ENCODE measurements at regions not wholly inside any gene's neighbourhood (a gene's known extent, or its start where the extent isn't known, plus 50 kb on each side); places are given as distances from the start of the nearest gene placed in this dataset.
"Not testable (repeated sequence)": the region's sequence is repeated elsewhere in the genome, so short reads cannot be mapped to it uniquely, and the experiment has no call there.

- TF ChIP-seq CTCF (IDR thresholded peaks at IDR 0.05; ENCODE audit: borderline replicate concordance, insufficient read depth, low read depth, low read length) = no peak
- H3K4me3 ChIP-seq (ENCODE audit: low read depth, low read length) = no peak overlapping the region
These were observed 480.8 kb upstream of the CCNG1 start for GRCh38 chr5:162956570-162956969.

DNA sequence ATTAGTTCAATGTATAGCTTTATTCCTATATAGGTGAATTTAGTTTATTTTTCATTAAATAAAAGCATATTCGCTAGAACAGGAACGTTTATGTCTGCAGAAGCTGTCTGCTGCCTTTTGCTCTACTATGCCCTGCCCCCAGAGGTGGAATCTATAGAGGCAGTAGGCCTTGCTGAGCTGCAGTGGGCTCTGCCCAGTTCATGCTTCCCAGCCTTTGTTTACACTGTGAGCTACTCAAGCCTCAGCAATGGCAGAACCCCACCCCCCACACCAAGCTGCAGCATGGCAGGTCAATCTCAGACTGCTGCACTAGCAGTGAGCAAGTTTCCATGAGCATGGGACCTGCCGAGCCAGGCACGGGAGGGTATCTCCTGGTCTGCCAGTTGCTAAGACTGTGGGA, 473.3 kb upstream of the CCNG1 start:
- H3K4me3 ChIP-seq (ENCODE audit: low read depth, low read length) = not testable (repeated sequence)

DNA sequence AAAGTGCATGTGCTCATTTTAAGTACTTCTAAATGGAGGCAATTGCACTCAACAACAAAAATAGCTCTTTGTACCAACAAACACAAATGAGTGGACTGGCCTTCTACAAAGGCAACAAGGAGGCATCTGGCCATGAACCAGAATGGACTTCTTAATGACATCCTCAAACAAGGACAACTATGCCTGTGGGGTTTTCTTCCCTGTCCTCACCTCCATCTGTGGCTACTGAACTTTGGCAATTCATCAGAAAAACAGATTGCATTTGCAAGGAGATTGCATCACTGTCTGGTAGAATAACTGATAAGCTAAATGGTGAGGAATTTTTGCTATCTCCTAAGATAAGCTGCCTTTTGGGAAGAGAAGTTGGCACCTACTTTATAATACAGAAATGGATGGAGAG, 447.3 kb upstream of the CCNG1 start:
- no peak overlapping the region for H3K4me3 ChIP-seq (ENCODE audit: low read depth, low read length)
- TF ChIP-seq CTCF (IDR thresholded peaks at IDR 0.05; ENCODE audit: borderline replicate concordance, insufficient read depth, low read depth, low read length) = no peak

- H3K4me3 ChIP-seq (ENCODE audit: low read depth, low read length) = no peak overlapping the region
- no peak for TF ChIP-seq CTCF (IDR thresholded peaks at IDR 0.05; ENCODE audit: borderline replicate concordance, insufficient read depth, low read depth, low read length)
These were observed 446.4 kb upstream of the CCNG1 start for GRCh38 chr5:162990856-162991497.

- H3K4me3 ChIP-seq (ENCODE audit: low read depth, low read length) = no peak overlapping the region
- TF ChIP-seq CTCF (IDR thresholded peaks at IDR 0.05; ENCODE audit: borderline replicate concordance, insufficient read depth, low read depth, low read length) = no peak
These were observed 441.8 kb upstream of the CCNG1 start for GRCh38 chr5:162995568-162995967.

DNA sequence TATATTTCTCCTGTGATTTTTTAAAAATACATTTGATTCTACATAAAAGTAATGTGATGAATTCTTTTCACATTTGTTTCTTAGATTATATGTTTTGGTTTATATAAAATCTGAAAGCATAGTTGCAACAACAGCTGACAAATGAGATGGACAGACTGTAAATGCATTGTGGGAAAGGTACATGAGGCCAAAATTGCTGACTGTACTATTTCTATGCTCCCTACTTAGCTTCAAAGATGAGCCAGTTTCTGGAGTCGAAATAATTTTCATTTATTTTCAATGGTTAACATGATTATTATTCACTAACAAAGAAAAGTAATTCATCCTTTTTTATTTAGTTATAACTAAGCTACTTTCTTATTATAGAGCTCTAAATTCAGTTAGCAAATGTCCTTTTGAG, 441.3 kb upstream of the CCNG1 start:
- no peak for TF ChIP-seq CTCF (IDR thresholded peaks at IDR 0.05; ENCODE audit: borderline replicate concordance, insufficient read depth, low read depth, low read length)
- H3K4me3 ChIP-seq (ENCODE audit: low read depth, low read length) = no peak overlapping the region

- 0 out of 2 replicates have a peak, but pooled peaks have one; percentile 4 for TF ChIP-seq CTCF (IDR thresholded peaks at IDR 0.05; ENCODE audit: borderline replicate concordance, insufficient read depth, low read depth, low read length)
- no peak overlapping the region for H3K4me3 ChIP-seq (ENCODE audit: low read depth, low read length)
These were observed 431.4 kb upstream of the CCNG1 start for GRCh38 chr5:163005949-163006348.

Measured in GM12875 (cell line).